HG03460 (cell line): ENCODE measurements at regions not wholly inside any gene's neighbourhood (a gene's known extent, or its start where the extent isn't known, plus 50 kb on each side); places are given as distances from the start of the nearest gene placed in this dataset.

Experiments
- ATAC-seq: cut with Tn5 transposase; IDR thresholded peaks from one replicate; pipeline ENCODE4 v1.9.1; 2021; ENCODE audit not compliant: unreplicated experiment

DNA sequence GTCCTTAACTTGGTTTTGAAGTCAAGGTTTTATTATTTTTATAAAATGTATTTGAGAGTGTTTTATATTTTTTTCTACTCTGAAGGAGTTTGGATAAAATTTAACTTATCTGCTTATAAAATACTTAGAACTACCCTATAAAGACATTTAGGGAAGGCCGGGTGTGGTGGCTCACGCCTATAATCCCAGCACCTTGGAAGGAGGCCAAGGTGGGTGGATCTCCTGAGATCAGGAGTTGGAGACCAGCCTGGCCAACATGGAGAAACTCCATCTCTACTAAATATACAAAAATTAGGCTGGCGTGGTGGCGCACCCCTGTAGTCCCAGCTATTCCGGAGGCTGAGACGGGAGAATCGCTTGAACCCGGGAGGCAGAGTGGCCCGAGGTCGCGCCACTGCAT is 486.4 kb downstream of the DSC3 start:
- ATAC-seq = no peak

- ATAC-seq = no peak
Measured at GRCh38 chr18:30545393-30545792, 497.1 kb downstream of the DSC3 start.

DNA sequence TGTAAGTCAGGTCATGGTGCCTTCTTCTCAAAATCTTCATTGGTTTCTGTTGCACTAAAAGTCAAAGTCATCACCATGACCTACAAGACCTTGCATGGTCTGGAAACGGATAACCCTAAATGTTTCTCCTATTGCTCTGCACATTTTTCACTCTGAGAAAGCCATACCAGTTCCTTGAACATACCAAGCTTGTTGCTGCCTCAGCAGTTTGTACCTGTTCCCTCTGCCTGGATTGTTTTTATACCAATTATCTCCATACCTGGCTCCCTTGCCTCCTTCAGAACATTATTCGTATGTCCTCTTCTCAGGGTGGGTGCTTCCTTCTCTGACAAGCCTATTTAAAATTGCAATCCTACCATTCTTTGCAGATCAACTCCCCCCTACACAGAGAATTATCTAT is 498.4 kb downstream of the DSC3 start:
- ATAC-seq = no peak

- ATAC-seq = no peak
Measured at GRCh38 chr18:30533716-30534115, 508.8 kb downstream of the DSC3 start.

DNA sequence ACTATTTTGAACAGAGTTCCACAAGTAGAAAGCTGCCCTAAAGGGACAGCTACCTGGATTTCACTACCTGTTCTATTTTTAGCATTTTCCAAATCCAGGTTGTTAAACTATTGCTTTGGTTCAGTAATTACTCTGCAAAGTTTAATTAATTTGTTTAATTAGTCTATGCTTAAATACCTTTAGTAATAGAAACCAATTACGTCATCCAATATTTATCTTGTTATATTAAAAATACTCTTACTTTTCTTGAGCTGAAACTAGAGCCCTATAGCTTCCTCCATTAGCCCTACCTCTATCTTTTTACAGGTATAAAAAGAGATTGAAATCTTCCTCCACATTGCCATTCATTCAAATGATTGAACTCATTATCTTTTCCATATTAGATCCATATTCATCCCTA is 514.6 kb downstream of the DSC3 start:
- no peak for ATAC-seq

DNA sequence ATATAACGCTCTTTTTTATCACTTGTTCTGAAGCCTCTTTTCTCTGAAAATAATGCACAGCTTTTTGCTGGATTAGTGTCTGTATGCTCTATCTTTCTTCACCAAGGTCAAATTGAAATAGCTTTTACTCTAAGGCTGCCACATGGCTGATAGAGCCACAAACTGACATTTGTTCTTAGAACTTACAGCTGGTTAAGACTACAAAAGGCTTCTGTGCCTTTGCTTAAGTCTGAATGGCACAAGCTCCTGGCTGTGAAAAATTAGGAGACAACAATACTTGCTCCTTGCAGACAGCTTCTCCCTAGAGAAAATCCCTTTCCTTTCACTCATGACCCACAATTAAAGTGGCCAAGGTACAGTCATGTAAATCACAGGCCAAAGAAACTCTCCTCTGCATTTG is 515.3 kb downstream of the DSC3 start:
- ATAC-seq = no peak

DNA sequence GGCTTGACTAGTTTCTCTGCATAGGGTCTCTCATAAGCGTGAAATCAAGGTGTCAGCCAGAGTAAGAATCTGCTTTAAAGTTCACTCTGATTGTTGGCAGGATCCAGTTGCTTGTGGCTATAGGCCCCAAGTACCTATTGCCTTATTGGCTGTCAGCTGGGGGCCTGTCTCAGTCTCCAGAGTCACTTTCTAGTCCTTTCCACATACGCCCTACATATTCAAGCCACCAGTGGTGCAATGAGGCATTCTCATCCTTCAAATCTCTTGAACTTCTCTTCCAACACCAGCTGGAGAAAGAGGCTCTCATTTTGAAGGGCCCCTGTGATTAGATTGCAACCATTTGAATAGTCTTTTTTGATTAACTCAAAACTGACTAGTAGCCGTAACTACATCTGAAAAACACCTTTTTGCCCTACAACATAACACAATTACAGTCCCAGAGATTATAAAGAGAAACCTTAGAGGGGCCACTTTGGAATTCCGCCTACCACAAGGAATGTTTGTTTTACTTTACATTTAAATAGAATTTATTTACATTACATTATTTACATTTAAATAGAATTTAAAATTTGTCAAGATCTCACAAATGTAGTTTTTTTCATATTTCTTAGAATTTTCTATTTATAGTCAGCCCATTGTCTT is 520.1 kb downstream of the DSC3 start:
- ATAC-seq = no peak

- no peak for ATAC-seq
Measured at GRCh38 chr18:30514059-30514458, 528.5 kb downstream of the DSC3 start.

DNA sequence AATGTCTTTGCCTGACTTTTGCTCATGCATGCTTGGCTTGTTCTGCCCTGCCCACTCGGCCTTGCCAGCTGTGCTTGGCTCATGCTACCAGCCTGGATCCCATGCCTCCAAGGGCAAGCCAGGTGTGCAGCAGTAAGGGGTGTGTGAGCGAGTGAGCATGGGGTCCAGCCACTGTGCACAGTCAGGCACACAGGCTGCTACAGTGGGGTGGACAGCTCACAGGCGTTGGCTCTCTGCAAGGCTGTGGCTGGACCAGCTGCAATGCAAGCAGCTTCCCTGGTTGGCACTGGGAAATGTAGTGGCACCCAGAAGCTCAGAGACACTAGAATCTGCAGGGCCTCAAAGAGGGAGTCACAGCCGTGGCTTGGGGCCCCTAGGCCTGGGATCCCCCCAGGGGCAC is 529.7 kb downstream of the DSC3 start:
- no peak for ATAC-seq

GRCh38 chr18:30510882-30511281 is 531.7 kb downstream of the DSC3 start:
- ATAC-seq = no peak

- no peak for ATAC-seq
Measured at GRCh38 chr18:30501594-30501993, 540.9 kb downstream of the DSC3 start.

DNA sequence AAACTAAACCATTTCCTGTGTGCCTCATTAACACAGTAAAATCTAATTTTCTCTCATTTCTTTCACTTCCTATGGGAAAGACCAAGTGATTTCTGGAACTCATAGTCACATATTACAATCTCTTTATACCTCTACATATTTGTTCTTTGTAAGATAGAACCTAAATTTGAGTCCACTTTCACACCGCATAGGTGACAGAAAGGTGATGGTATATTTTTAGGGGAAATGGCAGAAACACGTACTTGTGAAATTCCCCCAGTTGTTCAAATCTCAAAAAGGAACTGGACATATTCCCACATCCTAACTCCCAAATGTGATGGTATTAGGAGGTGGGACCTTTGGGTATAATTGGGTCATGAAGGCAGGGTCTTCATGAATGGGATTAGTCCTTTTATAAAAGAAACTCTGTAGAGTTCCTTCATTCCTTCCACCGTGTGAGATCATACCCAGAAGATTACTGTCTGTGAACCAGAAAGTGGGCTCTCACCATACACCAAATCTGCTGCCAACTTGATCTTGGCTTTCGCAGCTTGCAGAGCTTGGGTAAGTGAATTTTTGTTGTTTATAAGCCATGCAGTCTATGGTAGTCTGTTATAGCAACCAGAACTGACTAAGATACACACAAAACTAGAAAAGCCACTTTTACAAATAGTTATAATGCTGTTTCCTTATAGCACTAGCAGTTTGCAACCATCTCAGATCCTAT is 542.1 kb downstream of the DSC3 start:
- no peak for ATAC-seq

GRCh38 chr18:30499721-30500120 is 542.8 kb downstream of the DSC3 start:
- no peak for ATAC-seq

DNA sequence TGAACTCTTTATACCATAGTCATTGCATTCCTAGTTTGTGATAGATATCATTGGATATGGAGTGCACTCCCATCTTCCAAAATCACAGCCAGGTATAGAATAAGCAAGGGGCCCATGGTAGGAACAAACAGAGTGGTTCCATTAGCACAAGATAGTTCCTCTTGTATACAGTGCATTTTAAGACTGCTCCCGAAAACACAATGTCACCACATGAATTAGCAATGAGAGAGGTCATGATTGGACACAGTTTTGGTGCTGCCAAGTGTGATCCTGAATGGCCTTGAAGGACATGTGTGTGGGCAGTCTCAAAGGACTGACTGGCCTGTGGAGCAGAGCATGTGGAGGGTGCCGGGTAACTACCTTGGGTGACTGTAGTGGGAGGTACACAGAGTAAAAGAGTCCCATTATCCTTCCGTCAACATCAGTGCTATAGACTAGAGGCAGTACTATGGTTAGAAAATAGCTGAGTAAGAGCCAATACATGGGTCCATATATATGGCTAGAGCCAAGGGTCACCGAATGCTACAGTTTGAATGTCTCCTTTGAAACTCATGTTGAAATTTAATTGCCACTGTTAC is 549.9 kb downstream of the DSC3 start:
- no peak for ATAC-seq

DNA sequence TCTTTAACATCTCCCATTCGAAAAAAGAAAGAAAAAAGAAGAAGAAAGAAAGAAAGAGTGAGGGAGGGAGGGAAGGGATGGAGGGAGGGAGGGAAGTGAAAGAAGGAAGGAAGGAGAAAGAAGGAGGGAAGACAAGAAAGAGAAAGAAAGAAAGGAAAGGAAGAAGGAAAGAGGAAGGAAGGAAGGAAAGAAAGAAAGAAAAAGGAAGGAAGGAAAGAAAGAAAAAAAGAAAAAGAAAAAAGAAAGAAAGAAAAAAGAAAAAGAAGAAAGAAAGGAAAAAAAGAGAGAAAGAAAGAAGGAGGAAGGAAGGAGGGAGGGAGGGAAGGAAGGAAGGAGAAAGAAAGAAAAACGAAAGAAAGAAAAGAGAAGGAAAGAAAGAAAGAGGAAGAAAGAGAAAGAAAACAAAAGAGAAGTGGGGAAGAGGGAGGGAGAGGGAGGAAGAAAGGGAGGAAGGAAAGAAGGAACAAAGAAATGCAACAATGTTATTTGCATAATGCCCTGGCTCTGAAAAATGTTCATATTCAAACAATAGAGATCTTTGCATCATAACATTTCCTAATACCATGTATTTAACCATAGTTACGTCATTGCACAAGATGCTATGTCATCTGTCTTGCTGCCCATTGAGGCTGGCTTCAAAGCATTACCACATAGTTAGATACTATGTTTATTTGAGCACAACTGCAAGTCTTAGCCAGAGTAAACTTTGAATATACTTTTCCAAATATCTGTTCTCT is 550.6 kb downstream of the DSC3 start:
- ATAC-seq = no peak

GRCh38 chr18:30489890-30490643 is 552.5 kb downstream of the DSC3 start:
- no peak for ATAC-seq

DNA sequence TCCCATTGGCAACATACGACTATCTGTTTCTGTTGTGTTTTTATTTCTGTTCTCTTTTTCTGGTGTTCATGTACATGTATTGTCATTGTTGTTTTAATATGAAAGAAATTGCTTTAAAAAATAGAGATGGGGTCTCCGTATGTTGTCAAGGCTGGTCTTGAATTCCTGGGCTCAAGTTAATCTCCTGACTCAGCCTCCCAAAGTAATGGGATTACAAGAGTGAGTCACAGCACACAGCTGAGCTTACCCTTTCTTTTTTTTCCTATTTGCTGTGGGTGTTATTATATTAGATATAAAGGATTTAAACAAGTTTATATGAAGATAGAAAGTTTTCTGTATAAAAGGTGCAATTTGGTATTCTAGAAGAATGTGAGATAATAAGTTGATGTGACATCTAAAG is 554.6 kb downstream of the DSC3 start:
- ATAC-seq = no peak

DNA sequence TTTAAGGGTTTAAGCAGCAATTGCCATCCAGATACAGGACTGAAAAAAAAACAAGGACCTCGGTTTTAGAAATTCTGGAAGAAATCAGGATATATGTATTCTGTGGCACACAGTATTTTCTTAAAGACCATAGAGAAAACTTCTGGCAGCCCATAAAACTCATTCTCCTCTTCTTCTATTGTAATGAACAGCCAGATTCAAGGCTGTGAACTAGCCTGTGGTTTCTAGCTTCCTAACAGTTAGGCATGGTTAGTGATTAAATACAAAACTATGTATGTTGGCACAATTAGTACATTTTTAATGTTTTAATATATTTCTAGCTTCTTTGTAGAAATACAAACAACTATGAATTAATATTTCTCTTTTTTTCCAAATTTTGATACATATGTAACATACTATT is 555.7 kb downstream of the DSC3 start:
- ATAC-seq = no peak

DNA sequence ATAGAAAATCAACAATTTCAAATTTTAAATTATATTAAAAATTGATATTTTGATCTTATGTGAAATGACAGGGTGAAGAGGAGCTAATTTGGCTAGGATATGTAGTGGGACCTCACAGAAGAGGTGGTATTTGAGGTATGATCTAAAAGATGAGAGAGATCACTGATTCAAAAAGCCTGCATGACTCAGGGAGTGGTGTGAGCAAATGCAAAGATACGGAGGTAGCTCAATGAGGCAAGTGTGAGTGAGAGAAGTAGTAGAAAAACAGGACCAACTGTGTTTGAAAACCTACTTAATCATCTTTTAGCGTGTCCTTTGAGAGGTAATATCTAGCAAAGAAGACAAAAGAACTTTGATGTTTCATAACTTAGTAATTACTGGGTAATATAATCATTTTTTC is 557.5 kb downstream of the DSC3 start:
- no peak for ATAC-seq

GRCh38 chr18:30481871-30482270 is 560.7 kb downstream of the DSC3 start:
- no peak for ATAC-seq

DNA sequence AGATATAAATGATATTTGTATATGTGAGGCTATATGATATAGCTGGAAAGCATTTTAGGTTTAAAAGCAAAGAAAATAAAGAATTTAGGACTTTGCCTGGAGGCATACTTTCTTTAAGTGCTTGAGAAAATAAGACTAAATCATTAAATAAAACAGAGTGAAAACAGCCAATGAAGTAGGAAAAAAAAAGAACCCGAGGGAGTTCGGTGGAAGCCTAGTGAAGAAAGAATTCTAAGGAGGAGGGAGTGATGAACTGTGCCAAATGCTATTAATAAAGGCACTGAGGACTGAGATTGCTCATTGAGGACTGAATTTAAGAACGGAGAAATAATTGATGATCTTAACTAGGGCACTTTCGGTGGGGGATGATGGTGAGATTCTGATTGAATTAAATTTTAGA is 573.5 kb downstream of the DSC3 start:
- no peak for ATAC-seq
